Skin of body (tissue), 1 donor: ENCODE measurements at regions not wholly inside any gene's neighbourhood (a gene's known extent, or its start where the extent isn't known, plus 50 kb on each side); places are given as distances from the start of the nearest gene placed in this dataset.

Experiments used
- DNase-seq: peaks from one replicate; lab custom pipeline; 2025; lab: John Stamatoyannopoulos, UW

- peak; percentile 68 for DNase-seq
Observed at GRCh38 chr16:85173981-85174751, 61.9 kb upstream of the CIBAR2 start.

- DNase-seq, result no peak
Observed at GRCh38 chr16:85174871-85175723, 62.8 kb upstream of the CIBAR2 start.

- no peak for DNase-seq
Observed at GRCh38 chr16:85175724-85176233, 63.5 kb upstream of the CIBAR2 start.

GRCh38 chr16:85176541-85177447 lies 64.5 kb upstream of the CIBAR2 start:
- no peak for DNase-seq

DNA sequence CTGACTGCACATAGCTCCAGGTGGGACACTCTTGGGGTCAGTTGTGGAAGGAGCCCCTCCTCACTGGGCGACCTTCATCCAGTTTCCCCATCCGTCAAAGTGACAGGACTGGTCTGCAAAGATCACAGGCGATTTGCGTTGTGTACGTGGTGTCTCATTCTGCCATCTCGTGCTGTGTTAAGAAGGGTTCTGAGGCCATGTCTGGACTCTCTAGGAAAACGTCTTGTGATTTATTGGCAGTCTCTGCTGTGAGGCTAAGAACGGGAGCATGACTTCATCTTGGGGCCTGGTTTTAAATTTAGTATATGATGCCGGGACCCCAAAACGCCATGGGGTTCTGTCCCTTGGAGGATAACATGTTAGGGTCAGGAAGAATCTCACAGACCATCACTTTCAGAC lies 65.2 kb upstream of the CIBAR2 start:
- no peak for DNase-seq

DNA sequence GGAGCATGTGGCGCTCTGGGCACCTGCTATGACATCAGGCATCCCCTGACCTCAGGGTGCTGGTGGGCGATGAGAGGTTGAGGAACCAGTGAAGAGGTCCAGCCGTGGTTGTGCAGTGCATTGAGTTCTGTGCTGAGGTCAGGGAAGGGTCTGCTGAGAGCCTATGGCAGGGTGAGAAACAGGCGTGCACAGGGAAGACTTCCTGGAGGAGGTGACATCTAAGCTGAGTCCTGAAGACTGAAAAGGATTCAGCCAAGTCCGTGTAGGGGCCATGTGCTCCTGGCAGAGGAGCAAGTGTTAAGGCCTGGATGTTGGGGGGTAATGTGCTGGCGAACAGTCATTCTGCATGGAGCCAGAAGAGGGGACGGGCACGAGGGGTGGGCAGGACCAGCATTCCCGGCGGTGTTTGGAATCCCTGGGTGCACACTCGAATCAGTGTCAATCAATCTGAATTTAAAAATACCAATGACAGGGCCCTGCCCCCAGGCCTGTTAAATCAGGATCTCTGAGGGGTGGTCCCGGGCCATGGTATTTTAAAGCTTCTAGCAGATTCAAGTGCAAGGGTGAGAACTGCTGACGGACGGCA lies 65.8 kb upstream of the CIBAR2 start:
- no peak for DNase-seq

DNA sequence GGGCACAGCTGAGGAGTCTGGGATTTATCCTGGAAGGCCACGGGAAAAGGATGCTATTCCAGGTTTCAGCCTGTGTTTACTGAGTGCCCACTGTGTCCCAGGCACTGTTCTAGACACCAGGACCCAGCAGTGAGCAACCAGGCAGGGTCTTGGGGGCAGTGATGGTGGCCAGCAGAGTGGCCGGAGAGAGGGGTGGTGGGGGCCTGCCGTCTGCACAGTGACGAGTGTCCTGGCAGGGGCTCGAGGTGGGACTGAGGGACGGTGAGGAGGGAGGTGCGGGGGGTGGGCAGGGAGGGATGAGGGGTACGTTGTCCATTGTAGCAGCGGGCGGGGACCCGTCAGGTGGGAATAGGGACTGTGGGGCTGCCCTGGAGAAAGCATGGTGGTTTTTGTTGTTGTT lies 66.3 kb upstream of the CIBAR2 start:
- DNase-seq, result no peak

DNA sequence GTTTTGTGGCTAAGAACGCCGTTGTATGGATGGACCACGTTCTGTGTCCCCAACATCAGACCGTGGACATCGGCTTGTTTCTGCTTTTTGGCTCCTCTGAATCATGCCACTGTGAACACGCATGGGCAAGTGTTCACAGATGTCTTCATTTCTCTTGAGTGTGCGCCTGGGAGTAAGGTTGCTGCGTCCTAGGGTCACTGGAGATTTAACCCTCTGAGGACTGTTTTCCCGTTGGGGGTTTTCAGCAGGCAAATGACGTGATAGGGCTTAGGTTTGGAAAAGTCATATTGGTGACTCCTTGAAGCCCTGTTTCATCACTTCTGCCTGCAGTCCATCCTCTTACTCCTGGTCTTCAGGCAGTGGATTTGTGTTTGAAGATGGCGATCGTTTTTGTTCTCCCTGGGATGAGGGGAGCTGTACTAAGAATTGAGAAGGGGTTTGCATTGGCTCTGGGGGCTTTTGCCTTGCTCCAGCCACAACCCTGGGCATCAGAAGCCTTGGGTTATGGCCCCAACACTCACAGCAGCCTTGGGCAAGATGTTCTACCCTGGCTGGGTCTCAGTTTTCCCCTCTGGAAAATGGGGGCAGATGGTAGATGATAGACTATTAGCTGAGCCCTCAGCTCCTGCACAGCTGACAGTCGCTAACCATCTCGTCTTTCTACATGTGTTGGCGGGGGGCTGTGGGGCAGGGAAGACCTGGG lies 67.2 kb upstream of the CIBAR2 start:
- no peak for DNase-seq

DNA sequence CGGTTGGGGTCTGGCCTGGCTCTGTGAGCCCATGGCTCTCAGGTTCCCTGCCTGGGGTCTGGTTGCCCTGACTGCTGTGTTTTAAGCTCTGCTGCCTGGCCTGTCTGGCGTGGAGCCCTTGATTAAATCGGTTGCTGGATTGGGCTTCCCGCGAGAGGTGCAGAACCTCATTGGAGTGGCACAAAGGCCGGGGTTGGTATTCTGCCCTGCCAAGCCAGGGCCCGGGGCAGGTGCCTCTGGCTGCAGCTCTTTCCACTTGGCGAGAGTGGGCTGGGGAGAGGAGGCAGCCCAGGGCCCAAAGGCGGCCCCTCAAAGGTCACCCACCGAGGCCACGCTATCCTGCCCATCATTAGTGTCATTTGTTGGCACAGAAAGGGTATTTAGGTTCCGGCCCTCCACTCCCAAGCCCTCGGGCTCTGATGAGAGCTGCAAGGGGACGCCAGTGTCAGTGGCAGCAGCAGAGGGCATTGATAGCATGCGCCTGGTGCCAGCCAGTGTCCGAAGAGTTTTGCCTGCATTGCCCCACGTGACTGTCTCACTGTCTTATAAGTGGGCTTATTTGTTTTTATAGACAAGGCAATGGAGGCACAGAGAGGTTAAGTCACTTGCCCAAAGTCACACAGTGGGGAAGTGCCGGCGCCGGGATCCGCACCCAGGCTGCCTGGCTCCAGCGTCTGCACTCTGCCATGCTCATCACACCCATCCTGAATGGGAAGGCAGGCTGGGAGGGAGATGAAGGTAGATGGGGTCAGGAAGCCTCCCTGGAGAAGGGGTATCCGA lies 68.0 kb upstream of the CIBAR2 start:
- no peak for DNase-seq

DNA sequence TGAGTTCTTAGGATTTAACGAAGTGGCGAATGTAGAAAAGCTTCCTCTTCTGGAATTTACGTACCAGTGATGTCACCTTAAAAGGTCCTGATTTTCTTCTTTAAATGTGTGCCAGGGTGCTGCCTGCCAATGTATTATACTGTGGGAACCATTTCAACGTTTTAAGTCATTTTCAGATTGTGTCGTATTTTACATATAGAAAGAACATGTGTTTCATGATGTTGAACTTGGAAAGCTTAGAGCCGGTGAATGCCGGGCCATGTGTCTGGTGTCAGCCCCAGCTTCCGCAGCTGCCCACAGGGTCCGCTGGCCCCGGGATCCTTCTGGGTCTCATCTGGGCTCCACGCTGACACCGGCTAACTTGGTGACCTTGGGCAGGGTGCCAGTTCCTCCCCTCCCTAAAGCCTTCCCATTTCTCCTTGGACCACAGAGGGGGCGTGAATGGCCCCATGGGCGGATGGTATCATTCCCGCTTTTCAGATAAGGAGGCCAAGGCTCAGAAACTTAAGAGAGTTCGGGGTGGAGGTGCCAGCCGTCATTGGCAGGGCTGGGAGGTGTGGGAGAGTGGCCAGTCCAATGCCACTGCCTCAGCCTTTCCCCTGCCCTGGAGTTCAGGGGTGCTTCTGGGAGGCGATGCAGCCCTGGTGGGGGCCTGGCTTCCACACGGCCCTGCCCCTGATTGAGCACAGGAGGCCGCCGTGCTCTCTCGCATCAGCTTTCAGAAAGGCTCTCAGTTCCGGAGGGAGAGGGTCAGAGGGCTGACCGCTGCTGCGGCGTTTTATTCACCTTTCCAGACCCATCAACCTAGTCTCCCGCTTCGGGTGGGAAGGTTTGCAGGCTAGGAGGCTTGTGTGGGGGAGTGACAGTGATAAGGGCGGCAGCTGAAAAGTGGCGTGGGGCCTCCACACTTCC lies 68.8 kb upstream of the CIBAR2 start:
- no peak for DNase-seq

DNA sequence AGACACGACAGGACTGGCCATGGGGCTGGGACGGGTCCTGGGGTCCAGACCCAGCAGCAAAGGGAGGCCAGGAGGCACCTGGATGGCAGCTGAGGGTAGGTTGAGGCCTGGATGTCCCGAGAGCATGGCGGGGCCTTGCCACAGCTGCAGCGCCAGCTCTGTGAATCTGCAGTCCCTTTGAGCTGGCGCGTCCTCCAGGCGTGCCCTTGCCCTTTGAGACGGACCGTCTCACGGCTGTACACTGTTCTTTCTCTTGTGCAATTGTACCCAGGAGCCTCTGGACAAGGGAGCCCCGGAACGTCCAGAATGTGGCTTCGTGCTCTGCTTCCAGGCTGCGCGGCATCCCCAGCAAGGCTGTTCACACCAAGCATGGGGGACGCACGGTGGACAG lies 69.5 kb upstream of the CIBAR2 start:
- no peak for DNase-seq

DNA sequence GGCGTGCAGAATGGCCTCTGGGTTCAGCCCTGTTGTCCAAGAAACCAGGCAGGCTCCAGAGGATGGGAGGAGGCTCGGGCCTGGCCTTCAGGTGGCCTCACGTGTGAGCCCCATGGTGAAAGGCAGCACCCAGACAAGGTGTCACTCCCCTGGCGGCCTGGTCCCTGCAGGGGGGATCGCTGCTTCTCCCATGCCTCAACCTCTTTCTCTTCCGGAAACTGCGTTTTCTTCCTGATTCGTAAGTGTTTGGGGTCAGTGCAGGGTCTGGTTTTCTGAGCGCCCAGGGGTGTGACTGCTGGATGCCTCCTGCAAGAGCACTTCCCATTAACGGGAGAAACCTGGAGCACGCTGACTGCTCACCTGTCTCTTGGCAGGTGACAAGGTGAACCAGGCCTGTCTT lies 70.0 kb upstream of the CIBAR2 start:
- DNase-seq, result no peak

DNA sequence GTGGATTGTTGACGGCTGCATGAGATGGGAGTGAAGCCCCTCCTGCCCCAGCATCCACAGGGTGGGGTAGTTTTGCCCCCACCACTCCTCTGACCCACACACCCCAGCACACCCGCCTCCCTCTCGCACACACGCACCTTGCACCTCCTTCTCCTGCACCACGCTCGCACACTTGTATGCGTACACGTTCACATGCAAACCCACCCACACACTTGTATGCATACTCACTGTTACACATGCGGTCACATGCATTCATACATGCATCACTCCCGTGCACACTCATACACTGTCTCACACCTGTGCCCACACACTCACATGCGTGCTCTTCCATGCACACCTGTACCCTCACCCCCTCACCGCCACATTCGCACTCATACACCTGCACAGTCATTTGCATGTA lies 70.5 kb upstream of the CIBAR2 start:
- DNase-seq, result no peak

DNA sequence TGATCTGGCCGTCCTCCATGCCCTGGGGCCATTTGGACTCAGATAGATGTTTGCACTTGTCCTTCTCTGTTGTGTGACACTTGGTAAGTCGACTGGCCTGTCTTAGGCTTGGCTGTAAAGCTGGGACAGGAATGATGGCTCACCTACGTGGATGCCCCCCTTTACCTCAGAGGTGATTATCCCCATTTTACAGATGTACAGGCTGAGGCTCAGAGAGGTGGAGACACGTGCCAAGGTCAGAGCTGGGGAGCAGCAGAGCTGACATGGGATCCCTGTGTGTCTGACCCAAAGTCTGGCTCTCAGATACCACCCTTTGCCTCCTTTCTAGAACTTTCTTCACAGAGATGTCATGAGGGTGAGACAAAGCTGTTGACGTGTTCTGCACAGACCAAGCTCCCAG lies 71.3 kb upstream of the CIBAR2 start:
- DNase-seq, result no peak

DNA sequence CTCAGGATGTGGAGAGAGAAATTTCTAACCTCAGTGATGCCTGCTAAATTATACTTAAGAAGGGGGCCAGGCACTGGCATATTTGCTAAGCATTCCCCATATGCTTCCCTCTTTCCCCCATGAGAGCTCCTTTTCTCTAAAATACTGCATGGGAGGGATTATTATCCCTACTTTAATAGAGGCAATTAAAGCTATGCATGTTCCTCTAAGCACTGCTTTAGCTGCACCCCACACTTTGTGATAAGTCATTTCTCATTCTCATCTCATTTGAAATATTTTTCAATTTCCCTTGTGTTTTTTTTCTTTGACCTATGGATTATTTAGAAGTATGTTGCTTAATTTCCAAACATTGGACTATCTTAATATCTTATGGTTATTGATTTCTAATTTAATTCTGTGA lies 72.1 kb upstream of the CIBAR2 start:
- DNase-seq, result no peak

GRCh38 chr16:85185303-85186100 lies 73.2 kb upstream of the CIBAR2 start:
- no peak for DNase-seq

- no peak for DNase-seq
Observed at GRCh38 chr16:85187002-85187401, 74.7 kb upstream of the CIBAR2 start.

- DNase-seq, result no peak
Observed at GRCh38 chr16:85187447-85187846, 75.2 kb upstream of the CIBAR2 start.
